ENCODE measurements at regions not wholly inside any gene's neighbourhood (a gene's known extent, or its start where the extent isn't known, plus 50 kb on each side); places are given as distances from the start of the nearest gene placed in this dataset.

DNA sequence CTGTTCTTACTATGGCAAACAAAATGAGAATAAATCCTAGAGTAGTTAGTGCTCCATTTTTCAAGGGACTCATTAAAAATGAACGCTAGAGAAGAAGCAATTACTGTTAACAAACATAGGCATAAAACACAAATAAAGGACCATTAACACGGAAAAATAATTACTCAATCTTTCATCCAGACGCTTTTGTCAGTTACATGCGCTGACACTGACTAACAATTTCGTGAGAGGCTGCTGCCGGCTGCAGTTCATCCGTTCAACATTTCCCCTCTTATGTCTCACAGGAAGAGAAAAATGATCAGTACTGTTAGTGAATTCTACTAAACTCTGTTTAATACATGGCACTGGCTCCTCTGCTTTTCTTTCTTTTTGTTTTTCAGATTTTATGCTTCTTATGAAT, 472.7 kb upstream of the FLRT2 start:
- TF ChIP-seq, protein P1, sequence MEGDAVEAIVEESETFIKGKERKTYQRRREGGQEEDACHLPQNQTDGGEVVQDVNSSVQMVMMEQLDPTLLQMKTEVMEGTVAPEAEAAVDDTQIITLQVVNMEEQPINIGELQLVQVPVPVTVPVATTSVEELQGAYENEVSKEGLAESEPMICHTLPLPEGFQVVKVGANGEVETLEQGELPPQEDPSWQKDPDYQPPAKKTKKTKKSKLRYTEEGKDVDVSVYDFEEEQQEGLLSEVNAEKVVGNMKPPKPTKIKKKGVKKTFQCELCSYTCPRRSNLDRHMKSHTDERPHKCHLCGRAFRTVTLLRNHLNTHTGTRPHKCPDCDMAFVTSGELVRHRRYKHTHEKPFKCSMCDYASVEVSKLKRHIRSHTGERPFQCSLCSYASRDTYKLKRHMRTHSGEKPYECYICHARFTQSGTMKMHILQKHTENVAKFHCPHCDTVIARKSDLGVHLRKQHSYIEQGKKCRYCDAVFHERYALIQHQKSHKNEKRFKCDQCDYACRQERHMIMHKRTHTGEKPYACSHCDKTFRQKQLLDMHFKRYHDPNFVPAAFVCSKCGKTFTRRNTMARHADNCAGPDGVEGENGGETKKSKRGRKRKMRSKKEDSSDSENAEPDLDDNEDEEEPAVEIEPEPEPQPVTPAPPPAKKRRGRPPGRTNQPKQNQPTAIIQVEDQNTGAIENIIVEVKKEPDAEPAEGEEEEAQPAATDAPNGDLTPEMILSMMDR (IDR thresholded peaks at IDR 0.05) = no peak
- TF ChIP-seq CBX2 (IDR thresholded peaks at IDR 0.05; ENCODE audit: borderline replicate concordance, low read depth) (no peak), NR3C1 (IDR thresholded peaks at IDR 0.05) (no peak), BCL3 (IDR thresholded peaks at IDR 0.05) (no peak)
